Kasumi-1 (cell line): ENCODE measurements at regions not wholly inside any gene's neighbourhood (a gene's known extent, or its start where the extent isn't known, plus 50 kb on each side); places are given as distances from the start of the nearest gene placed in this dataset.

ENCODE experiments used
- DNase-seq, 2 experiments: peaks; one replicate each; lab custom pipeline; 2025; lab: John Stamatoyannopoulos, UW

- peak; percentile 70 to 71 for DNase-seq
Measured at GRCh38 chr4:153138736-153139135, 65.5 kb upstream of the TRIM2 start.

- no peak for DNase-seq
Measured at GRCh38 chr4:153140294-153140693, 63.9 kb upstream of the TRIM2 start.

GRCh38 chr4:153141238-153141637 lies 63.0 kb upstream of the TRIM2 start:
- DNase-seq = no peak

GRCh38 chr4:153142700-153143438 lies 61.4 kb upstream of the TRIM2 start:
- DNase-seq = peak; percentile 75 to 89

GRCh38 chr4:153143527-153144348 lies 60.5 kb upstream of the TRIM2 start:
- DNase-seq = no peak

GRCh38 chr4:153146031-153146430 lies 58.2 kb upstream of the TRIM2 start:
- DNase-seq = no peak

- no peak for DNase-seq
Measured at GRCh38 chr4:153146961-153147360, 57.3 kb upstream of the TRIM2 start.

GRCh38 chr4:153148791-153149190 lies 55.5 kb upstream of the TRIM2 start:
- DNase-seq = no peak

- DNase-seq = peak; percentile 20 to 50
Measured at GRCh38 chr4:153151535-153152455, 52.4 kb upstream of the TRIM2 start.

GRCh38 chr4:153152501-153153338 lies 51.5 kb upstream of the TRIM2 start:
- peak; percentile 24 to 26 for DNase-seq

- DNase-seq = peak; percentile 43 to 53
Measured at GRCh38 chr4:153153339-153153871, 50.8 kb upstream of the TRIM2 start.

GRCh38 chr4:153154007-153154975 lies 50.0 kb upstream of the TRIM2 start:
- peak in 1 of 2 experiments; percentile 20 for DNase-seq
